CD4-positive, alpha-beta T cell treated with Interleukin-1 beta for 1 hour (primary cell): ENCODE measurements at regions not wholly inside any gene's neighbourhood (a gene's known extent, or its start where the extent isn't known, plus 50 kb on each side); places are given as distances from the start of the nearest gene placed in this dataset.
"Not testable (repeated sequence)": the region's sequence is repeated elsewhere in the genome, so short reads cannot be mapped to it uniquely, and the experiment has no call there.

Source experiments
- DNase-seq, 2 donors: peaks; one replicate each; pipeline ENCODE4 v3.0.0-alpha.2; 2020 to 2022

DNA sequence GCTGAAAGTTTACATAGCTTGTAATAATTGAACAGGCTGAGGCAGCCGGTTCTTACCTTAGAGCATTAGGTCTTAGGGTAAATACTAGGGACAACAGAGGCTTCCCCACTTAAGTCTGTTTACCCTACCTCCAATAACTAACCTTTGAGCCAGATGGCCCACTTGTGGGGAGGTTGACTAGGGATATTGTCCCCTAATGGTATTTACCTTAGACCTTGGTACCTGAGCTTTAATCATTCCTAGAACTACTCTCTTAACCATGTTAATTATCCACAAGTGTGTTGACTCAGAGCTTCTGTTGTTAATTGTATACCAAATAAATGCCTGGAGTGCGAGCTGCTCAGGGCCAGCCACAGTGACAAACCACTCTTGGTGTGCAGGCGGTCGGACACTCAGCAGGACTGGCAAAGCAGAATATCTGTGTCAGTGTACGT lies 299.2 kb downstream of the TRIML1 start:
- not testable (repeated sequence) for DNase-seq

DNA sequence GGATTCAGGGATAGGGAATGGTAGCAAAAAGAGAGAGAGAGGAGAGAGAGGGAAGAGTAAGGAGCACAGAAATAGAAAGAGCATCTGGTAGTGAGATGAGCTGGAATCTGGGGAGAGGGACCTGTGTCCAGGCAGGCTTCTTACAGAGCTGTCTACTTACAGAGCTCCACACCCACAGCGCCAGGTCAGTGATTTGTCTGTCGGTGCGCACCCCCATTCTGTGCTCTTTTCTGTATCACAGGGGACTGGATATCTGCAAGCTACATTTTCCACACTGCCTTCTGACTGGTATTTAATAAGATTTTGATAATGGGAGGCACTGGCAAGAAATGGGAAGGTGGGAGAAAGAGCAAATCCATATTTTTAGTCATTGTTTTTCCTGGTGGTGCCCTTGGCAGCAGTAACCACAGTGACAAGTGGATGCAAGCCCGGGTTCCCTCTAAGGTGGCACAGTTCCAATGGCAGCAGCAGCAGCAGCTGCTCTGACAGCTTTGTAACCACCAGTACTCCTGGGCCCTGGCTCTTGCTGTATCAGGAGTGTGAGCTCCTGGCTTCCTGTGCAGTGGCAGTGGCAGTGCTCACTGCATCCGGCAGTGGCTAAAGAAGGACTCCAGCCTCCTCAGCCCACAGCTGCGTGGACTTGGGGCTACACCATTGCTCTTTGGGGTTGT lies 300.5 kb downstream of the TRIML1 start:
- no peak for DNase-seq

DNA sequence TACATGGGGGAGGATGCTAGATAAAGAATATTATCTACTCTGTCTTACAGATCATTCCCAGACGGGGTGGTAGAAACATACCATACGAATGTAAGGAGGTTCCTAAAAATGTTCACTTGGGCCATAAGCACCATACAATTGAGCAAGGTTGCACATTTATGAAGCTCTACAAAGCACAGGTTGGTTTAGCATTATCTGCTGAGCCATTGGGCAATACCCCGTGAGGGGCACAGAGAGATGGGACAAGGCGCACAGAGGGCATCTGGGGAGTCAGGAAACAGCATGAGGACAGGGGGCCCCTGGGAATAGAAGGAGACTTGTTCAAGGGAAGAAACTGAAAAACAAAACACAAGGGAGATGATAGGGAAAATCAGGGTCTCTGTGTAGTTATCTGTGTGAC lies 305.3 kb downstream of the TRIML1 start:
- DNase-seq, result no peak

DNA sequence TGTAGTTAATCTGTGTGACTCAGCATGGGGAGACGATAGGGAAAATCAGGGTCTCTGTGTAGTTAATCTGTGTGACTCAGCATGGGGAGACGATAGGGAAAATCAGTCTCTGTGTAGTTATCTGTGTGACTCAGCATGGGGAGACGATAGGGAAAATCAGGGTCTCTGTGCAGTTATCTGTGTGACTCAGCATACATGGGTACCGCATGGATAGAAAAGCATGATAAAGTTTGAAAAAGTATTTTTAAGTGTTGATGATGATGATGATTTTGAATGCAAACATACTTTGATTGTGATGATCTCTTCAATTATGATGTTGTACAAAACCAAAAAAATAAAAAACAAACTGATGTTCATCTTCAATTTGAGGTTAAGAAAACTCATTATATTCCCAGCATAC lies 309.8 kb downstream of the TRIML1 start:
- DNase-seq, result not testable (repeated sequence)

DNA sequence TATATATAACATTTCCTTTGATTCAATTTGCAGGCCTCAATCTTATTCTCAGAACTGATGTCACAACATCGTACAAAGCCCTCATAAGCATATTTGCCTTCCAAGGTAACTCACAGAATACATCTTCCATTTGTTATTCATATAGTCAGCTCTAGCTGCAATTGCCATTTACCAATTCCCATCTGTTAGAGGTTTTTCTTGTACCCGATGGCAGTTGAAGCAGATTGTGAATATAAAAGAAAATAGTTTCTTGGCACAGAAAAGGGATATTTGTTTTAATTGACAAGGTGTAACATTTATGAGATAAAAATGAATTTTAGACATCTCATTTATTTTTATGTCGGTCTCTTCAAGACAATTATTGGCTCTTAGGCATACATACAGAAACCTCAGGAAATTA lies 311.3 kb downstream of the TRIML1 start:
- DNase-seq, result no peak

DNA sequence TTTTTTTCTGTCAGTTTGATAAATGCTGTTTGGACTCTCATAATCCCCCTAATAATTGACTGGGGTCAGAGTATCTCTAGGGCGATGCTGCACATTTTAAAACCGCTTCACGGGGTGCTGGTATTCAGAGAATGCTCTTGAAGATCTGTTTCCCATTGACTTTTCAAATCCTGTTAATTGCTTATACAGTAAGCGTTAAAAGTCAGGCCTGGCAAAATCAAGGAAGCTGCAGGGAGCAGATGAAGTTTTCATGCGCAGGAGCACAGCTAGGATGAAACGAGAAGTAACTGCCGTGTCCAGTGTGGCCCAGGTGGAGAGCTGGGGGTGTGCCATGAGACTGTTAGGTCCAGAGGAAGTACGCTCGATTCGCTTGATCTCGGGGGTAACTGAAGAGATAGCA lies 312.9 kb downstream of the TRIML1 start:
- DNase-seq, result no peak

DNA sequence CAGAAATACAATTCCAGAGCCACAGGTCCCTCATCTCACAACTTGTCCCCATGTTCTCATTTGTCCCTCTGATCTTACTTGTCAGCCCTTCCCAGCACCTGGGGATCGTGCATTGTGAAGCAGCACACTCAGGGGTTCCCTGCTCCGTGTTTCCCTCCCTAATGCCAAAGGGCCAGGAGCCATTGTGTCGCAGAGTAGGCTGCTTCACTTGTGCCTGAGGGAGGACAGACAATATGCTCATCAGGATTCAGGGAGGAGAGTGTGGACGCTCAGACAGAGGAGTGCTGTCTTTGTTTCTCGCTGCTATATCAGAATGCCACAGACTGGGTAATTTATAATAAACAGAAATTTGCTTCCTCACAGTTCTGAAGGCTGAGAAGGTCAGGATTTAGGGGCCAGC lies 315.3 kb downstream of the TRIML1 start:
- DNase-seq, result no peak

DNA sequence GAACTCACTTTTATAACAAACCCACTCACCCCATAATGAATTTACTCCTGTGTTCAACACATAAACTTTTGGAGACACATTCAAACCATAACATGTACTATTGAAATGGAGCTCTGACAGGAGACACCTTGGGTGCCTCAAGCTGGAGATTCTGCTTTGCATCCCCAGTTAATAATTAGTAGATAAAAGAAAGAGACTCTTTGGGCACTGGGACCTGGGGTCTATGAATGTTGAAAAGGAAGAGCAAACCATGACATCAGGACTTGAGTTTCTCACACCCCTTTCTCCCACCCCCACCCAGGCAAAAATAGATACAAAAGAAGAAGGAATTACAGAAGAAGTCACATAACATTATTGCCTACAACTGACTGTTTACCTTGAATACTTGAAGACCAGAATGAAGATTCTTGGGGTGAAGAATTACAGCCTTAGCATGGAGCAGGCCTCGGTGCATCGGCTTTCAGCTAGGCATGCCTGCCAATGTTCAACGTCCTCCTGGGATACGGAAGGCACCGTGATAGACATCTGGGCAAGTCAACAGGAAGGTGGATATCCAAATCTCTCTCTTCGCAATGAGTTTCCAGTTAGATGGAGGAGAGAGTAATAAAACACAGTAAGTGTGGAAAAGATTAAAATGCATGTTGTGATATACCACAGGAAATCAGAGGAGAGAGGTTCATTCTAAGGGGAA lies 316.0 kb downstream of the TRIML1 start:
- no peak for DNase-seq

DNA sequence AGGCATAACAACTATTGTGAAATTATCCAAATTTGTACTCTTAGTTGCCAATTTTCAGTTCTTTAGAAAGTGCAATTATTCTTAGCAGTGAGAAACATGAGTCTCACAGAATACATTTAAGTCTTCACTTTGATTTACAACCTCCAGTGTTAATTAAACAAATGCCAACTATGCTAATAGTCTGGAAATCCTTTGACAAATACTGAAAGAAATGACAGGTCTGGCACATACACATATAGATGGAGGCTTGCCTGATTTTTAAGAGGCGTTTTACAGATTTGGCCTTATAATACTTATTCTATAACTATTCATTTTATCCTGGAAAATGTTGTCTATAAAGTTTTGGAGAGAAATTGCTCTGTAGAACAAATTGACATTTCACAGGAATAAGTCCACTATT lies 320.1 kb downstream of the TRIML1 start:
- DNase-seq, result no peak

DNA sequence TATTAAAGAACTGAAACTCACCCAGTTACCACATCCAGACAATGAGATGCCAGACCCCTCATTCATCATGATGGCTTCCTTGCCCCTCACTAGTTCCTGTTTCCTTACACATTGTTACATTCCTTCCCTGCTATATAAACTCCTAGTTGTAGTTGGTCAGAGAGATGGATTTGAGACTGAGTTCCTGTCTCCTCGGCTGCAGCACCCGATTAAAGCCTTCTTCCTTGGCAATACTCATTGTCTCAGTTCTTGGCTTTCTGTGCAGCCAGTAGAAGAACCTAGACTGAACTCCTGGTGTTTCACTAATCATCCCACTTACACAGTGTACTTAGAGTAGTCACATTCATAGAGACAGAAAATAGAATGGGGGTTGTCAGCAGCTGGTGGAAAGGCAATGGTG lies 324.7 kb downstream of the TRIML1 start:
- DNase-seq, result no peak

DNA sequence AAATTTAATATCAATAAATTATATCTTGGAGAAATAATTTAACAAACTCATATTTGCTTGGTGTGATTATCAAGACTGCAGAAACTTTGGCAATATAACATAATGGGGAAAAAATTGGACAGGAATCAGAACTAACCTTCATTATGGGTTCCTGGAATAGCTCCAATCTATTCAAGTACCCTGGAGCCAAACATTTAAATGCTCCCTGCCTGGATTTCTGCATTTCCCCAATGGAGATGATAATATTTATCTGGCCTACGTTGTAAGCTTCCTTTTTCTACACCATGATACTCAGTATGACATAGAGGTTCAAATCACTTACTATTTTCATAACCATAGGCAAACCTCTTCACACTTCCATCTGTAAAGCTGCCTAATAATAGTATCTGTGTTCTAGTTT lies 326.8 kb downstream of the TRIML1 start:
- no peak for DNase-seq

DNA sequence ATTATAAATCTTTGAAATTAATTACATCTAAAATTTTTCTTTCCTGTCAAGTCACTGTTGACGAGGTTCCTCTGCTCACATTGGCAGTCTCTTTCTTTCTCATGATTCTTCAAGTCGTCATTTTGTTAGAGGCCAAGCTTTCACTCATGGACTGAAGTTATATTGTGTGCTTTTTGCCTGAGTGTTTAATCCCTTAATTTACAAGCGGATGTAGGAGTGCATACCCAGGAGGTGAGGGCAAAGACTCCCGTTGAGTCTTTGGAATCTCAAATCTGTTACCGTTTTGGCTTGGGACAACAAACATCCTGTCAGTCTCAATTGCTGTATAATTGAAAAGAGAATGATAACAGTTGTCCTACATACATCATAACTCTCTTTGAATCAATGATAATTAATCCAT lies 345.0 kb downstream of the TRIML1 start:
- DNase-seq, result no peak

DNA sequence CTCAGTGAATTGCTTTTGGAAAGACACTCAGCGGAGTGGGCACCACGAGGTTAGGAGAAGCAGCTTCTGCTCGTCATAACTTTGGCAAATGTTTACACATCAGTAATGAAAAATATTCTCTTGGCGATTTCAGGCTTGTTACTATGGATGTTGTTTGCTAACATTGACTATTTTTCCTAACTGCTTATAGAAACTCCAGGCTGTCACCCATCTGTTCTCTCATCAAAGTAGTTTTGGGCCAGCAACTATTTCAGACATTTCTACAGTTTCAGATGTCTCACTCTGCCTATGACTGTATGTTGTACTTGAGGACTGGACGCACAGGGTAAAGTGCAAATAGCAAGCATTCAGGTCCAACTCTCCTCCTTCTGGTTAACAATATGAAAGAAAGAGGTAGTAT lies 346.7 kb downstream of the TRIML1 start:
- DNase-seq, result no peak

DNA sequence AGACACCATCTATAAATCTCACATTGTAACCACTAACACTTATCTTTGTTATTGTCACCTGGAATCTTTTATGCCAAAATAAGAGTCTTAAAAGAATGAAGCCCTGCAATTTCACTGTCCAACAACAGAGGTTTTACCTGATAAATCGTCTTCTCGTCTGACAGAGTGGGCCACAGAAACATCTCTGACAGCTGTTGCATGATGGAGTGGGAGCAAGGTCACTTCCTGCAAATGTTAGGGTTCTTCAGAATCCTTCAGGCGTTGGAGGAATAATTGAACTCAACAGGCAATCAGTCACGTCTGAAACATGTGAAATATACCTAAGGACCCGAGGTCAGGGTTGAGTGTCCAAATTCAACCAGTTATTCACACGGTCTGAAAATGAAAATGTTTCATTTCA lies 353.6 kb downstream of the TRIML1 start:
- no peak for DNase-seq

DNA sequence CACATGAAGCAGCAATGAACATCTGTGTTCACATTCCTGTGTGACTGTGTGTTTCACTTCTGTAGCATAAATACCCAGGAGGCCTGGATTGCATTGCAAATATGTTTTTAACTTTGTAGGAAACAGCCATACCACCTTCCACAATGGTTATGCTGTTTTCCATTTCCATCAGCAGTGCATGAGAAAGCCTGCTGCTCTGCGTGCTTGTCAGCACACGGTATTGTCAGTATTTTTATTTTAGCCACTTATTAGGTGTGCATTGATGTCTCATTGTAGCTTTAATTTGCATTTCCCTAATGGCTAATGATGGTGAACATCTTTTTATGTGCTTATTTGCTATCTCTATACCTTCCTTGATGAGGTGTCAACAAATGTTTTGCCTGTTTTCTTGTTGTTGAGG lies 355.9 kb downstream of the TRIML1 start:
- DNase-seq, result no peak

DNA sequence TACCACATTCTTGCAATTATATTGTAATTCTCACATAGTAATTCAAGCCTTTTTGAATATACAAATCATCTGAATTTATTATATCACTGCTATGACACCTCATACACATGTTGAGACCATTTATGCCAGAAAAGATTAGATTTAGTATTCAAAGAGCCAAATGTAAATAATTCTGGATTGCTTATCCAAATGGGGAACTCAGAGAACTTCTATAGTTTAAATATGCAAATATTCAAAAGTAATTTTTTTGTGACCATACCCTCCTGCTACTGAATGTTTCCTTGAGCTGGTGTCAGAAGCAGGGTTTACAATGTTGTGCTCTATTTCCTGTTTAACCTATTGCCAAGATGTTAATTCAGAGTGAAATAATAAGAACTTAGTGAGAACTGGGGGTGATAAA lies 372.2 kb downstream of the TRIML1 start:
- no peak for DNase-seq

DNA sequence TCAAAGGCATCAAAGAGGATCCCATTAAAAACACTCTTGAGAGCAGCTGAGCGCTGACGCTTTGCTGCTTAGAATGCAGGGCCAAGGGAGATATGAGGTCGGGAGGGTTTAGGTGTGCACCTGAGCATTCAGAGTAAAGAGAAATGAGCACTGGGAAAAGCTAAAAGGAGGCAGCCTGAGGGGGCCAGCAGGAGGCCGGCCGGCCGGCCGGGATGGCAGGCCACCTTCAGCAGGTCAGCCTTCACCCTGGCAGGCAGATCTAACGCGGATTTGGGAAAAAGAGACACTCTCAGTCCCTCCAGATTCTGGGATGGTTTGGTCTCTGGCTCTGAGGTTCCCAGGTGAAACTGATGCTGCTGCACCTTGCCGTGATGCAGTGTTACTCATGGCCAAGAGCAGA lies 393.5 kb downstream of the TRIML1 start:
- no peak for DNase-seq

DNA sequence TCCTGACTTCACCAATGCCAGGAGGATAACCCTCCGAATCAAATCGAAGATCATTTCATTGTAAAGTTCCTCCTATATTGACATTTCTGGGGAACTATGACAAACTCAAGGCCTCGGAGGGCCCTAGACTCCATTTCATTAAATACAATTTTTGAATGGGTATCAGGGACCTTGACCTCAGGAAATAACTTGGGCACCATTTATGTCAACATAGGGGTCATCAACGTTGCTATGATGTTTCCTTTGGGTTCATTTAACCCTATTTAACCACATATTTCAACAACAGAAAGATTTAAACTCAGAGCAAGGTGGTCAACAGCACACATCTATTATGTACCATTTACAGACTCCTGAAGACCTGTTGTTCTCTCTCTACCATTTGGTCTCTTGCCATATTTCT lies 395.1 kb downstream of the TRIML1 start:
- no peak for DNase-seq

DNA sequence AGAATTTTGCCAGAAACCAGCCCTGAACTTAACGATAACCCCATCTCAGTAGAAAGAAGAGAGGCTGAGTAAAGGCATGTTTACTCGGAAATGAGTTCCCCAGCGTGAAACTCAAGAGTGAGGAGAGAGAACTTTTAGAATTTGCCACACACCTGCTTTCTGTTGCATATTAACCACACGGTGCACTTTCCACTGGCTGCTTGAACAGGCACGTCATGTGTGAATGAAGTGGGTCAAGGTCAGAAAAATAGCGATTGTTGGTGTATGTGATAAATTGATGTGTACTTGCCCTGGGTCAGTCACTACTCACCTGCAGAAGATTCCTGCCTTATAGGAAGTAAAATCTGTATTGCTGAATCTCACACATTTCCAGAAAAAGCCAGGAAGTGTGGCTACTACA lies 395.7 kb downstream of the TRIML1 start:
- no peak for DNase-seq

DNA sequence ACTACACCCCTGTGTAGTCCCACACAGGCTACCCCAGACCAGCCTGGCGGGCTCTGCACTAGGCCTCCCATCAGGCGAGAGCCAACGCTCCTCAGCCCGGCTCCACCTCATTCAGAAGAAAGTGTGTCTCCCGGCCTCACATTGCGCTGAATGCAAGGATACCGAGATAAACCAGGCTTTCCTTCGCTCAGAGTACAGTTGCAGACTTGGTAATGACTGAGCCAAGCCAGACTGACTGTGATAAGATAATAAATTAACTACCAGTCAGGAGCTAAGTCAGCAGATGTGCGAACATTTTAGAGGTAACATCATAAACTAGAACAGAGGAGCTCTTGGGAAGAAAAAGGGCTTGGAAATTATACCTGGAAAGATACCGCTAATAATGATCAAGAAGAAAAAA lies 397.6 kb downstream of the TRIML1 start:
- no peak for DNase-seq

DNA sequence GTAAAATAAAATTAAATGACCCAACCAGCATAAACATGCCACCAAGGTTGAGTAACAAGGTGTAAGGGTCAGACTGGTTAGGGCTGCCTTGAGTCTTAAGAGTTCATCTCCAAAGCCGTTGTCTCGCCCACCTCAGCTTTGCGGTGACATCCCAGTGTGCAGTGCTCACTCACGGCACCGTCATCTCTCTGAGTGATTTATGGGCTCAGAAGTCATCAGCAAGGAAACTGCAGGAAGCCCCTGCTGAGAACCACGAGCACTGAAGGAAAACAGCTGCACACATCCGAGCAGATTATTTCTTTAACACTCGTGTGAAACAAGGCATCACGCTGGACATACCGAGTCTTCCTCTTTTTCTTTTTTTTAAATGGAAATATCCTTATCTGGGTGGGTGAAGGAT lies 411.1 kb downstream of the TRIML1 start:
- no peak for DNase-seq

DNA sequence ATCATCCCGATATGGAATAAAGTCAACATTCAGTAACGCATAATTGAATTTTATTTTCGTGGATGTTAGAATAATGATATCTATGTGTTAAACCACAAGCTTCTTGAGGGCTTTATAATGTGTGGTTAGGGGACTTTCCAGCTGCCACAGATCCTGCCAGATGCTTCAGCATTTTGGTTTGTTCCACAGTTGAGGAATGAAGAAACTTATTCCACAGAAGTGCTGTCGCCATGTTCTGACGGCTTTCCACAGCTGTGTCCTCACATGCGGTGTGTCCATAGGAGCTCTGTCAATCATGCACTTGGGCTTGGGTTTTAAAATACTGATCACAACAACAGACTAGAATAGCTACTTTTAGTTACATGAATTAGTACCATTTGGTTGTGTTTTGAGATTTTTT lies 411.9 kb downstream of the TRIML1 start:
- no peak for DNase-seq

DNA sequence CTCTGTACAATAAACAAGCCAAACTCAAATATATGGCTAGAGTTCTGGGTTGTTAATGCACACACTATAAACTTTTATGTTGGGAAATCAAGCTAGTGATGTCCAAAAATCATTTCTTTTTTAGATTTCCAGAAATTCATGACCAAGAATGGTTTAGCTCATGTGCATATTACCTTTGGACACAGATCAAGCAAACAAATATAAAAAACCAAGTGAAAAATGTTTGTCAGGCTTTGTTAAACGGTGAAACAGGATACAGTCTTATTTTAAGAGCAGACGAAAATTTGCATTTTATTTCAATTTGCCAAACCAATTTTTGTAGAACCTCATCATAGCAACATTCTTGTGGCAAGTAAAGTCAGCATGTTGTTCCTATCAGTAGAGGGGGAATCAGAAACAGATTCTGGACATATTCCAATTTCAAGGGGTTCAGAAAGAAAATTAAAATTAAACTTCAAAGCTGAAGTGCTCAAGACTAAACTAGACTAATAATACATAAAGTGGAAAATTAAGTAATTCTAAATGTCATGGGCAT lies 413.6 kb downstream of the TRIML1 start:
- DNase-seq, result no peak

DNA sequence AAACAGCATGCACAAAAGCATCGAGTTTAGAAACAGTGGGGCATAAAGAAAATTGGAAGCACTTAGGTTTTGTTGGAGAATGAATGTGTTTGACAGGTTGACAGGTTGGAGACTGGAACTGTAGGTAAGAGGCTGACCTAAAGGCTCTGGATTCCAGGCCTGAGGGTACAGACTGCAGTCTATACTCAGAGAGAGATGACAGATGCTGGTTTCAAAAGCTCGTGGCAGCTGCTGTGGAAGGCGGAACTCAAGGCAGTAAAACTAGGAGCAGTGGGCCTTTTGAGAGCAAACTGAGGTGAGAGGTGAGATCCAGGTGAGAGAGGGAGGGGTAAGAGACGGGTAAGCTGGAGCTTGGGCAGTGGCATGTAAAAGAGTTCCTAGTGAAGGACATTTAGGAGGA lies 415.2 kb downstream of the TRIML1 start:
- DNase-seq, result no peak

DNA sequence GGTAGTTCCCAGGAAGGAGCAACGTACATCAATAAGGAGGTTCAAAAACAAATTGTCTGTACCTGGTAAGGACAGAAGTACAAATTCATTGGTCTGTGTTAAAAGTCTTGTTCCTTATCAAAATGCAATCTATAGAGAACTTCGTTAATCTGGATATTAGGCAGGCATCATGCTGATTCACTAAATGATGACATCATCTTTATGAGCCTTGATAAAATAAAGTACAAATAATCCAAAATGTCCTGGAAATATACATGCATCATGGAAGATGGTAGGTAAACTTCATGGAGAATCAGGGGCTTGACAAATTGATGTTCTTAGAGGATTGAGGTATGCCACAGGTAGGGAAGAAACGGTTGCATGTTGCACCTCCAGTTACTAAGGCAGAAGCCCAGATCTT lies 433.9 kb downstream of the TRIML1 start:
- DNase-seq, result no peak
